ENCODE measurements at regions not wholly inside any gene's neighbourhood (a gene's known extent, or its start where the extent isn't known, plus 50 kb on each side); places are given as distances from the start of the nearest gene placed in this dataset.

DNA sequence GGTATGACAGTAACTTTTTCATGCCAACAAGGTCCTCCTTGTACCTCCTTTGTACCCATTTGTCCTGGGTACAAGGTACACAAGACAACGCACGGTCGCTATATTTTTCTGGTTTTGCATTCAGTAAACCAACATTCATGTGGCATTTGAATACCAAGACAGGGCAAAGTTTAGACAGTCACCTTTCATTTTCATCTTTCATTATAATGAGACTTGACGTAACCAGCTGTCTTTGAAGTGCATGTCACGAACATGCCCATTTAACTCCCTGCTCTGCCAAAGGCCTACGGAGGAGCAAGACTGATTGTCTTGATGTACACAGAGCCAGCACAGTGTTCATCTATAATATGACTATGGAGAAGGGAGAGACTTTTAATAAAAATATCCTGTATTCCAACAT, 91.0 kb downstream of the SETD4 start:
- WGBS, 2 donors: 48 to 75% methylated on average over 6 of the region's 6 CpGs
- Histone ChIP-seq H3K9me3 (ENCODE audit: control insufficient read depth in 4 of 4, insufficient read depth in 3 of 4, low read length in 3 of 4) (peaks cover 0 to 2% (median 0%) of the 10 kb centered on the region in 4 donors), H3K27me3 (ENCODE audit: control insufficient read depth in 3 of 3, insufficient read depth in 3 of 3, low read length in 2 of 3) (no peaks in the 10 kb centered on the region), H3K4me1 (ENCODE audit: control insufficient read depth in 5 of 5, insufficient read depth in 5 of 5, low read length in 5 of 5) (no peaks in the 10 kb centered on the region), H3K36me3 (ENCODE audit: control insufficient read depth in 4 of 4, insufficient read depth in 4 of 4, low read length in 4 of 4) (no peaks in the 10 kb centered on the region), H3K9ac (ENCODE audit: insufficient read depth in 1 of 2, low read length in 2 of 2) (no peak overlapping the region), H3K27ac (ENCODE audit: low read depth in 1 of 2, low read length in 1 of 2) (no peak overlapping the region), H3K4me3 (no peak overlapping the region)
- TF ChIP-seq, protein P1, sequence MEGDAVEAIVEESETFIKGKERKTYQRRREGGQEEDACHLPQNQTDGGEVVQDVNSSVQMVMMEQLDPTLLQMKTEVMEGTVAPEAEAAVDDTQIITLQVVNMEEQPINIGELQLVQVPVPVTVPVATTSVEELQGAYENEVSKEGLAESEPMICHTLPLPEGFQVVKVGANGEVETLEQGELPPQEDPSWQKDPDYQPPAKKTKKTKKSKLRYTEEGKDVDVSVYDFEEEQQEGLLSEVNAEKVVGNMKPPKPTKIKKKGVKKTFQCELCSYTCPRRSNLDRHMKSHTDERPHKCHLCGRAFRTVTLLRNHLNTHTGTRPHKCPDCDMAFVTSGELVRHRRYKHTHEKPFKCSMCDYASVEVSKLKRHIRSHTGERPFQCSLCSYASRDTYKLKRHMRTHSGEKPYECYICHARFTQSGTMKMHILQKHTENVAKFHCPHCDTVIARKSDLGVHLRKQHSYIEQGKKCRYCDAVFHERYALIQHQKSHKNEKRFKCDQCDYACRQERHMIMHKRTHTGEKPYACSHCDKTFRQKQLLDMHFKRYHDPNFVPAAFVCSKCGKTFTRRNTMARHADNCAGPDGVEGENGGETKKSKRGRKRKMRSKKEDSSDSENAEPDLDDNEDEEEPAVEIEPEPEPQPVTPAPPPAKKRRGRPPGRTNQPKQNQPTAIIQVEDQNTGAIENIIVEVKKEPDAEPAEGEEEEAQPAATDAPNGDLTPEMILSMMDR (IDR thresholded peaks at IDR 0.05; ENCODE audit: control extremely low read depth, extremely low read depth): no peak
- DNase-seq (no peak), ATAC-seq (ENCODE audit: insufficient read depth, low FRiP score) (no peak)

DNA sequence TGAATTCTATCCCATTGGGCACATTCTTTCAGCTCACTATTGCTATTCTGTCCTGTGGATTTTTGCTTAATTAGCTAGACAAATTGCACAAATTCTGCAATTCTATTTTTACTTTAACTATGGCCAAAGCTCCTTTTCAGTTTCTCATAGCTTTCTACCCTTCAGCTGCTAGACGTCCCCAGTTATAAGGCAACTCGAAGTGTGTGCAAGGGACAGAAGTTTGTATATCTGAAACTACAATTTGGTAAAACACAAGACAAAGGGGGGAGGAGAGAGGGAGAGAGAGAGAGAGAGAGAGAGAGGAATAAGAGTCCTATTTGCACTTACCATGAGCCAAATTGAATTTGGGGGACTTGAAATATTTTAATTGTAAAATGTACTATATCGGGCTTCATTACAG, 91.8 kb downstream of the SETD4 start:
- Histone ChIP-seq H3K36me3 (ENCODE audit: control insufficient read depth in 4 of 4, insufficient read depth in 4 of 4, low read length in 4 of 4) (no peaks in the 10 kb centered on the region), H3K4me3 (no peak overlapping the region), H3K27ac (ENCODE audit: low read depth in 1 of 2, low read length in 1 of 2) (no peak overlapping the region), H3K9me3 (ENCODE audit: control insufficient read depth in 4 of 4, insufficient read depth in 3 of 4, low read length in 3 of 4) (peaks cover 0 to 2% (median 0%) of the 10 kb centered on the region in 4 donors), H3K27me3 (ENCODE audit: control insufficient read depth in 3 of 3, insufficient read depth in 3 of 3, low read length in 2 of 3) (no peaks in the 10 kb centered on the region), H3K9ac (ENCODE audit: insufficient read depth in 1 of 2, low read length in 2 of 2) (no peak overlapping the region), H3K4me1 (ENCODE audit: control insufficient read depth in 5 of 5, insufficient read depth in 5 of 5, low read length in 5 of 5) (no peaks in the 10 kb centered on the region)
- DNase-seq: no peak
- no peak for ATAC-seq (ENCODE audit: insufficient read depth, low FRiP score)
- 92 to 94% methylated on average over 3 of the region's 3 CpGs for whole genome bisulfite sequencing, 2 donors
- TF ChIP-seq, protein P1 (IDR thresholded peaks at IDR 0.05; ENCODE audit: control extremely low read depth, extremely low read depth): no peak

DNA sequence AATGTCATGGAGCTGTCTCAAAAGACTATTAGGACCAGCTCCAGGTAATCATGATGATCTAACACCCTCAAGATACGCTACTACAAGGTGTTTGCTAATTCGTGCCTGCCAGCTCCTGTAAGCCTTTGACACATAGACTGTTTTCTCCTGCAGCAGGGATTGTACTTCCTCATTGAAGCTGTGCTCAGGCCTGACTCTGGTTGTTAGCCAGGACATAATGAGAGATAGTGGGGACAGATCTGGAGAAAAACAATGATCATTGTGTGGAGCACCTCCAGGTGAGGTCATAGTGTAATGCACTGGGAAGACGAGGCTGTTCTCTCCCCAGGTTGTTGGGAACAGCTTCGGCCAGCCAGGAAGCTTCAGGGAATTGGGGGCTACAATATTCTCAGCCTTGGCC, 94.6 kb downstream of the SETD4 start:
- no peak for DNase-seq
- Histone ChIP-seq H3K27ac (ENCODE audit: low read depth in 1 of 2, low read length in 1 of 2) (no peak overlapping the region), H3K9me3 (ENCODE audit: control insufficient read depth in 4 of 4, insufficient read depth in 3 of 4, low read length in 3 of 4) (peaks cover 0 to 2% (median 0%) of the 10 kb centered on the region in 4 donors), H3K4me3 (no peak overlapping the region), H3K36me3 (ENCODE audit: control insufficient read depth in 4 of 4, insufficient read depth in 4 of 4, low read length in 4 of 4) (no peaks in the 10 kb centered on the region), H3K27me3 (ENCODE audit: control insufficient read depth in 3 of 3, insufficient read depth in 3 of 3, low read length in 2 of 3) (no peaks in the 10 kb centered on the region), H3K9ac (ENCODE audit: insufficient read depth in 1 of 2, low read length in 2 of 2) (no peak overlapping the region), H3K4me1 (ENCODE audit: control insufficient read depth in 5 of 5, insufficient read depth in 5 of 5, low read length in 5 of 5) (no peaks in the 10 kb centered on the region)
- 76 to 88% methylated on average over 4 of the region's 4 CpGs for WGBS, 2 donors
- ATAC-seq (ENCODE audit: insufficient read depth, low FRiP score): no peak
- TF ChIP-seq, protein P1 (IDR thresholded peaks at IDR 0.05; ENCODE audit: control extremely low read depth, extremely low read depth): no peak

DNA sequence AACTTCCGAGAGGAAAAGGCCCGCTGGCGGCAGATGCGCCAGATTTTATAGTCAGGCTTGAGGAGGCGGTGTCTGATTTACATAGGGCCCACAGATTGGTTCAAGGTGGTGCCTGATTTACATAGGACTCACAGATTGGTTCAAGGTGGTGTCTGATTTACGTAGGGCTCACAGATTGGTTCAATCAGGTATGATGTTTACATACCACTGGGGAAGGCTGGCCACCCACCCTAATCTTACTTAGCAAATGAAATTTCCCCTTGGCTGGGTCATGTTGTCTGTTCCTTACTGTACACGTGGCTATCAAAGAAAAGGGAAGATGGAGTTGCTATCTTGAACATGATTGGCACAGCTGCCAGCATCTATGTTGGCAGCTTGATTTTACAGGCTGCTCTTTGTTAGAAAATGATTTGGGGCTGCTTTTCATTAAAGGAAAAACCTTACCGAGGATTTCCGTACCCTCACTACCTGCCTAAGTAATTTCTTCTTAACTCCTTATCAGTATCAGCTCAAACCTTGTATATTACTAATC, 96.3 kb downstream of the SETD4 start:
- H3K9ac ChIP-seq (ENCODE audit: insufficient read depth in 1 of 2, low read length in 2 of 2): no peak overlapping the region
- H3K27me3 ChIP-seq (ENCODE audit: control insufficient read depth in 3 of 3, insufficient read depth in 3 of 3, low read length in 2 of 3): no peaks in the 10 kb centered on the region
- TF ChIP-seq, protein P1 (IDR thresholded peaks at IDR 0.05; ENCODE audit: control extremely low read depth, extremely low read depth): no peak
- no peaks in the 10 kb centered on the region for H3K4me1 ChIP-seq (ENCODE audit: control insufficient read depth in 5 of 5, insufficient read depth in 5 of 5, low read length in 5 of 5)
- H3K4me3 ChIP-seq: no peak overlapping the region
- no peak overlapping the region for H3K27ac ChIP-seq (ENCODE audit: low read depth in 1 of 2, low read length in 1 of 2)
- WGBS, 2 donors: 83 to 88% methylated on average over 9 of the region's 9 CpGs
- no peak for DNase-seq
- peaks cover 0 to 2% (median 0%) of the 10 kb centered on the region in 4 donors for H3K9me3 ChIP-seq (ENCODE audit: control insufficient read depth in 4 of 4, insufficient read depth in 3 of 4, low read length in 3 of 4)
- no peaks in the 10 kb centered on the region for H3K36me3 ChIP-seq (ENCODE audit: control insufficient read depth in 4 of 4, insufficient read depth in 4 of 4, low read length in 4 of 4)
- ATAC-seq (ENCODE audit: insufficient read depth, low FRiP score): no peak
